Suprapubic skin (tissue), 4 donors: ENCODE measurements at regions not wholly inside any gene's neighbourhood (a gene's known extent, or its start where the extent isn't known, plus 50 kb on each side); places are given as distances from the start of the nearest gene placed in this dataset.

Source experiments
- DNase-seq, 2 donors: peaks; one replicate each; pipeline ENCODE4 v3.0.0-alpha.2; 2019; ENCODE audit warnings: low spot score in 2 of 2
- H3K27ac ChIP-seq: fragments of 200-600 bp; sonication (generic); one replicate; pipeline ENCODE4 v1.5.1; 2019
- H3K27me3 ChIP-seq: fragments of 200-600 bp; sonication (generic); one replicate; pipeline ENCODE4 v1.5.1; 2019
- H3K36me3 ChIP-seq: fragments of 200-600 bp; sonication (generic); one replicate; pipeline ENCODE4 v1.5.1; 2019
- H3K4me1 ChIP-seq: fragments of 200-600 bp; sonication (generic); one replicate; pipeline ENCODE4 v1.5.1; 2019
- H3K4me3 ChIP-seq: fragments of 200-600 bp; sonication (generic); one replicate; pipeline ENCODE4 v1.5.1; 2019; ENCODE audit warnings: mild to moderate bottlenecking
- H3K9me3 ChIP-seq: fragments of 200-600 bp; sonication (generic); one replicate; pipeline ENCODE4 v1.5.1; 2019
- EP300 ChIP-seq: sonication (generic); formaldehyde crosslinking; IDR thresholded peaks from one replicate; pipeline ENCODE4 v1.6.1; 2017; ENCODE audit warnings: antibody characterized with exemption
- POLR2A ChIP-seq, 2 donors: fragments of 450-650 bp; IDR thresholded peaks; one replicate each; pipeline ENCODE4 v1.6.1; 2017; ENCODE audit warnings: antibody characterized with exemption in 2 of 2, mild to moderate bottlenecking in 2 of 2, moderate library complexity in 2 of 2
- POLR2AphosphoS5 ChIP-seq, 3 donors: sonication (generic); formaldehyde crosslinking; IDR thresholded peaks; one replicate each; pipeline ENCODE4 v1.6.1; 2017; ENCODE audit warnings: antibody characterized with exemption in 3 of 3
- WGBS: methylation state at CpG from one replicate; pipeline ENCODE4 v1.1.5; 2018; 5-methylcytosine and 5-hydroxymethylcytosine counted together
- TF ChIP-seq, protein P1 (sequence below), 2 donors: fragments of 200-600 bp in 1 of 2; fragments of 450-650 bp in 1 of 2; sonication (generic) in 1 of 2; IDR thresholded peaks; one replicate each; pipeline ENCODE4 v1.5.1; 2016 to 2019; ENCODE audit warnings: antibody characterized with exemption in 2 of 2, mild to moderate bottlenecking in 1 of 2, moderate library complexity in 1 of 2

- Histone ChIP-seq H3K27me3 (no peaks in the 10 kb centered on the region), H3K36me3 (no peaks in the 10 kb centered on the region), H3K9me3 (no peaks in the 10 kb centered on the region), H3K27ac (no peak overlapping the region), H3K4me3 (no peak overlapping the region), H3K4me1 (no peaks in the 10 kb centered on the region)
- WGBS = 72% methylated on average over 7 of the region's 8 CpGs
- peak in 1 of 2 donors; percentile 49 for DNase-seq
- TF ChIP-seq EP300 = no peak
- TF ChIP-seq, protein P1, sequence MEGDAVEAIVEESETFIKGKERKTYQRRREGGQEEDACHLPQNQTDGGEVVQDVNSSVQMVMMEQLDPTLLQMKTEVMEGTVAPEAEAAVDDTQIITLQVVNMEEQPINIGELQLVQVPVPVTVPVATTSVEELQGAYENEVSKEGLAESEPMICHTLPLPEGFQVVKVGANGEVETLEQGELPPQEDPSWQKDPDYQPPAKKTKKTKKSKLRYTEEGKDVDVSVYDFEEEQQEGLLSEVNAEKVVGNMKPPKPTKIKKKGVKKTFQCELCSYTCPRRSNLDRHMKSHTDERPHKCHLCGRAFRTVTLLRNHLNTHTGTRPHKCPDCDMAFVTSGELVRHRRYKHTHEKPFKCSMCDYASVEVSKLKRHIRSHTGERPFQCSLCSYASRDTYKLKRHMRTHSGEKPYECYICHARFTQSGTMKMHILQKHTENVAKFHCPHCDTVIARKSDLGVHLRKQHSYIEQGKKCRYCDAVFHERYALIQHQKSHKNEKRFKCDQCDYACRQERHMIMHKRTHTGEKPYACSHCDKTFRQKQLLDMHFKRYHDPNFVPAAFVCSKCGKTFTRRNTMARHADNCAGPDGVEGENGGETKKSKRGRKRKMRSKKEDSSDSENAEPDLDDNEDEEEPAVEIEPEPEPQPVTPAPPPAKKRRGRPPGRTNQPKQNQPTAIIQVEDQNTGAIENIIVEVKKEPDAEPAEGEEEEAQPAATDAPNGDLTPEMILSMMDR (IDR thresholded peaks at IDR 0.05) = no peak
- no peak for TF ChIP-seq POLR2AphosphoS5 (IDR thresholded peaks at IDR 0.05)
- TF ChIP-seq POLR2A (IDR thresholded peaks at IDR 0.05) = no peak
Observed at GRCh38 chr5:2906302-2907090, 155.0 kb upstream of the IRX2 start.

- Histone ChIP-seq H3K36me3 (no peaks in the 10 kb centered on the region), H3K27ac (no peak overlapping the region), H3K4me3 (no peak overlapping the region), H3K27me3 (no peaks in the 10 kb centered on the region), H3K4me1 (no peaks in the 10 kb centered on the region), H3K9me3 (no peaks in the 10 kb centered on the region)
- WGBS = 84% methylated on average over 9 of the region's 9 CpGs
- DNase-seq = peak in 1 of 2 donors; percentile 15
- no peak for TF ChIP-seq EP300
Observed at GRCh38 chr5:2905741-2906140, 154.3 kb upstream of the IRX2 start.

DNA sequence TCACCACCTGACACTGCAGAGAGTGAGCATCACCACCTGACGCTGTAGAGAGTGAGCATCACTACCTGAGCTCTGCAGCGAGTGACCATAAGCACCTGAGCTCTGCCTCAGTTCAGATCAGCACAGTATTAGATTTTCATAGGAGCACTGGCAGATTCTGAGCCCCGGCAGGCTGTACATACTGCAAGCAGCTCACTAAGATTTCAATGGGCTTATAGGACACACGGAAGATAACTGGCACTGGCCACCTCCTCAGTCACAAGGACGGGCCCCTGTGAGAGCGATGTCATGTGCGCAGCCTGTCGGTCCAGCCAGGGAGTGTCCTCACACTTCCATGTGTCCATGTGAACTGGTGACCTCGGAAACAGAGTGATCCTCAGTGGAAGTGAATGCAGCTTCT lies 153.5 kb upstream of the IRX2 start:
- H3K27me3 ChIP-seq = no peaks in the 10 kb centered on the region
- peak in 1 of 2 donors; percentile 57 for DNase-seq
- TF ChIP-seq EP300 = no peak
- TF ChIP-seq POLR2A (IDR thresholded peaks at IDR 0.05) = no peak
- TF ChIP-seq POLR2AphosphoS5 (IDR thresholded peaks at IDR 0.05) = no peak
- TF ChIP-seq, protein P1 (IDR thresholded peaks at IDR 0.05) = no peak
- H3K9me3 ChIP-seq = no peaks in the 10 kb centered on the region
- H3K27ac ChIP-seq = no peak overlapping the region
- no peaks in the 10 kb centered on the region for H3K36me3 ChIP-seq
- no peaks in the 10 kb centered on the region for H3K4me1 ChIP-seq
- WGBS = 85% methylated on average over 9 of the region's 9 CpGs
- no peak overlapping the region for H3K4me3 ChIP-seq

DNA sequence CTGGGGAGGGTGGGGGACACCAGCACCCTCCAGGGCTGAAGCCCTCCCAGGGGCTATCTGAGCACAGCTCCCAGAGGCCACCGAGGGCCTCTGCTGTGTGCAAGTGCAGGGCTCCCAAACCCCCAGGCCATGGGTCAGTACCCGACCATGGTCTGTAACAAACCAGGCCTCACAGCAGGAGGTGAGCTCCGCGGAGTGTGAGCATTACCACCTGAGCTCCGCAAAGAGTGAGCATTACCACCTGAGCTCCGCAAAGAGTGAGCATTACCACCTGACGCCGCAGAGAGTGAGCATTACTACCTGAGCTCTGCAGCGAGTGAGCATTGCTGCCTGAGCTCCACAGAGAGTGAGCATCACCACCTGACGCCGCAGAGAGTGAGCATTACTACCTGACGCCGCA lies 152.9 kb upstream of the IRX2 start:
- Histone ChIP-seq H3K36me3 (no peaks in the 10 kb centered on the region), H3K4me1 (no peaks in the 10 kb centered on the region), H3K4me3 (no peak overlapping the region), H3K27ac (no peak overlapping the region), H3K9me3 (no peaks in the 10 kb centered on the region), H3K27me3 (no peaks in the 10 kb centered on the region)
- TF ChIP-seq, protein P1 (IDR thresholded peaks at IDR 0.05) = no peak
- TF ChIP-seq POLR2A (IDR thresholded peaks at IDR 0.05) = no peak
- TF ChIP-seq POLR2AphosphoS5 (IDR thresholded peaks at IDR 0.05) = no peak
- no peak for TF ChIP-seq EP300
- 83% methylated on average over 6 of the region's 13 CpGs for WGBS
- peak in 1 of 2 donors; percentile 37 for DNase-seq

DNA sequence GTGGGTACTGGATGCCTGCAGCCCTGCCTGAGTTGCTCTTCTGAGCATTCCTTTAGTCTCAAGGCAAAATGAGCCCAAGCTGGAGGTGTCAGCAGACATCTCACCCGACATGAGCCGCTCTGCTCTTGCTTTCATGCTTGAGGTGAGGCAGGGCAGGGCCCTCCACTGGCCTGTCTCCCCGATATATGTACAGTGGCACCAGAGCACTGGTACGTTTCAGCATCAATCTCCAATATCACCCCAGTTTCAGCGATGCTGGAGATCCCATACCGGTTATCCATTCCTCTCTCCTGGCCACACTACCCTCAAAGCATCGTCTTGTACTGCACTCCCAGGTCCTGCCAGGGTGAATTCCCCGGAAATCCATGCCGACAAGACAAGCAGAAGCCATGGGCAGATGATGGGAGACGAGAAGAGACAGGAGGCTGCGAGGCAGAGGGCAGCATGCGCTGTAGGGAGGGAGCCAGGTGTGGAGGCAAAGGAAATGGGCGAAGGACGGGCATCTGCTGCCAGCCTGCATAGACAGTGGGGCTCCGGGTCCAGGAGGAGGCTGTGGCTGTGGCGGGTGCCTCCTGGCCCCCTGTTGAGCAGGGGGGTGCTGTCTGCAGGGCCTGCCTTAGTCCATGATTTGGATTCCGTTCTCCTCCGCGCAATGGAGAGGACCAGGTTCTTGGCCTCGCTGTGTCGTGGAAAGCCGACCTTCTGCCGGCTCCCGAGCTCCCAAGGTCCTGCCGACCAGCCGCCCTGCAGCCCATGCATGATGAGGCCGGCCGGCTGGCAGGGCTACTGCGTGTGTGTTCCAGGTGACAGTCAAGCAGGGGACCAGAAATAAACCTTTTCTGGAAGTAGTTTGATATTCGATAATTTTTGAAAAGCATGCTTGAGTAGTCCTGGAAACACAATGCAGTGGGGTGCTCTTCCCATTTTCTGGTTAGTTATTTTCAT lies 152.2 kb upstream of the IRX2 start:
- peak; percentile 21 to 65 for DNase-seq
- H3K27ac ChIP-seq = no peak overlapping the region
- TF ChIP-seq EP300 (no peak), POLR2A (IDR thresholded peaks at IDR 0.05) (no peak), POLR2AphosphoS5 (IDR thresholded peaks at IDR 0.05) (no peak)
- TF ChIP-seq, protein P1 (IDR thresholded peaks at IDR 0.05) = no peak
- no peaks in the 10 kb centered on the region for H3K36me3 ChIP-seq
- no peaks in the 10 kb centered on the region for H3K4me1 ChIP-seq
- no peak overlapping the region for H3K4me3 ChIP-seq
- H3K27me3 ChIP-seq = no peaks in the 10 kb centered on the region
- WGBS = 87% methylated on average over 29 of the region's 30 CpGs
- H3K9me3 ChIP-seq = no peaks in the 10 kb centered on the region
